Right atrium auricular region (tissue), 2 donors: ENCODE measurements at regions not wholly inside any gene's neighbourhood (a gene's known extent, or its start where the extent isn't known, plus 50 kb on each side); places are given as distances from the start of the nearest gene placed in this dataset.
"Not testable (repeated sequence)": the region's sequence is repeated elsewhere in the genome, so short reads cannot be mapped to it uniquely, and the experiment has no call there.

Source experiments
- DNase-seq: peaks from one replicate; pipeline ENCODE4 v3.0.0-alpha.2; 2019; ENCODE audit warnings: low spot score
- H3K27ac ChIP-seq, 2 donors: fragments of 200-600 bp; sonication (generic); 1 replicate in 1 of 2; 2 replicates in 1 of 2; pipeline ENCODE4 v1.5.1; 2016 to 2019
- H3K27me3 ChIP-seq, 2 donors: fragments of 200-600 bp; sonication (generic); one replicate each; pipeline versions ENCODE4 v1.5.1 to v1.6.0; 2017 to 2019
- H3K36me3 ChIP-seq: fragments of 200-600 bp; sonication (generic); one replicate; pipeline ENCODE4 v1.5.1; 2016
- H3K4me1 ChIP-seq, 2 donors: fragments of 200-600 bp; sonication (generic); one replicate each; pipeline versions ENCODE4 v1.5.1 to v1.6.0; 2017 to 2019
- H3K4me3 ChIP-seq, 2 donors: fragments of 200-600 bp; sonication (generic); 1 replicate in 1 of 2; 2 replicates in 1 of 2; pipeline ENCODE4 v1.5.1; 2017 to 2019; ENCODE audit warnings: mild to moderate bottlenecking in 1 of 2, moderate library complexity in 1 of 2
- H3K9me3 ChIP-seq, 2 donors: fragments of 200-600 bp; sonication (generic); one replicate each; pipeline ENCODE4 v1.5.1; 2019
- TF ChIP-seq, protein P1 (sequence below), 2 donors: fragments of 200-600 bp; sonication (generic); IDR thresholded peaks; one replicate each; pipeline ENCODE4 v1.5.1; 2019; ENCODE audit warnings: antibody characterized with exemption in 2 of 2

DNA sequence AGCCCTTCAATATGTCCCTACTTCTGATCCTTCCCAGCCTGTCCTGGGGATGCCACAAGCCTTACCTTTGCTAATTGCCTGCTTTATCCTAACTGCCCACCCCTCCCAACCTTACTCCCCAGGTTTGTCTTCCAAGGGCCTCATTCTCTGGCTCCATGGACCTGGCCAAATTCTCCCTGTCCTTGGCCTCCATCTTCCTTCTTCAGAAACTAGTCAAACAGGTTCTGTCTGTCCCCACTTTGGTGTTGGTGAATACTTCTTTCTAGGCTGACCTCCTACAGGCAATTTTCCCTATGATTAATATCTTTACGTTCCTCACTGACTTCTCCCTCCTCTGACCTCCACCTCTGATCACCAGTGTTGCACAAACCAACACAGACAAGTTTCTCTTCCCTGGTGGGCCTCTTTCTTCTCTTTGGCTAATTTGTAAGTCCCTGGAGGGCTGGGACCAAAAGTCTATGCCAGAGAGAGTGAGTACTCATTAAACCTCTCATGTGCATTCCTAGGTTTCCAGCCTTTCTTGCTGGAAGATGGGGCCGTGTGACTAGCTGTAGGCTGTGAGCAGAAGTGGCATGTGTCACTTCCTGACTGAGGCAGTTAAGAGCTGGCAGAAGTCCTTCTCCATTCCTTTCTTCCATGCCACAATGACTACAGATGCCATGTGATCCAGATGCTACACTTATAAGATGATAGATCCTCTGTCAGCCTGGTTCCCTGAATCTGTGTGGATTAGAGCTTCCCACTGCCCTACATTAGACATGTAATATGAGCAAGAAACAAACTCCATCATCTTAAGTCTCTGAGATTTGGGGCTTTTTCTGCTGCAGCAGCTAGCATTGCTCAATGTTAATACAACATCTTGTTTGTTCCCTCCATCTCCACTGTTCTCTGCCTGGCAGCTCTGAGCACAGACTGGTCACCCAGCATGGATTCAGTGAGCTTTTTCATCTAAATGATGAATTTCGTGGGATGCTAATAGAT lies 382.7 kb downstream of the RPS24 start:
- peaks cover 0 to 6% of the 10 kb centered on the region in 2 donors for H3K4me1 ChIP-seq
- no peaks in the 10 kb centered on the region for H3K27me3 ChIP-seq
- H3K4me3 ChIP-seq: no peak overlapping the region
- TF ChIP-seq, protein P1, sequence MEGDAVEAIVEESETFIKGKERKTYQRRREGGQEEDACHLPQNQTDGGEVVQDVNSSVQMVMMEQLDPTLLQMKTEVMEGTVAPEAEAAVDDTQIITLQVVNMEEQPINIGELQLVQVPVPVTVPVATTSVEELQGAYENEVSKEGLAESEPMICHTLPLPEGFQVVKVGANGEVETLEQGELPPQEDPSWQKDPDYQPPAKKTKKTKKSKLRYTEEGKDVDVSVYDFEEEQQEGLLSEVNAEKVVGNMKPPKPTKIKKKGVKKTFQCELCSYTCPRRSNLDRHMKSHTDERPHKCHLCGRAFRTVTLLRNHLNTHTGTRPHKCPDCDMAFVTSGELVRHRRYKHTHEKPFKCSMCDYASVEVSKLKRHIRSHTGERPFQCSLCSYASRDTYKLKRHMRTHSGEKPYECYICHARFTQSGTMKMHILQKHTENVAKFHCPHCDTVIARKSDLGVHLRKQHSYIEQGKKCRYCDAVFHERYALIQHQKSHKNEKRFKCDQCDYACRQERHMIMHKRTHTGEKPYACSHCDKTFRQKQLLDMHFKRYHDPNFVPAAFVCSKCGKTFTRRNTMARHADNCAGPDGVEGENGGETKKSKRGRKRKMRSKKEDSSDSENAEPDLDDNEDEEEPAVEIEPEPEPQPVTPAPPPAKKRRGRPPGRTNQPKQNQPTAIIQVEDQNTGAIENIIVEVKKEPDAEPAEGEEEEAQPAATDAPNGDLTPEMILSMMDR (IDR thresholded peaks at IDR 0.05): no peak
- no peak overlapping the region for H3K27ac ChIP-seq
- no peaks in the 10 kb centered on the region for H3K9me3 ChIP-seq
- DNase-seq: peak; percentile 50
- H3K36me3 ChIP-seq: no peaks in the 10 kb centered on the region

DNA sequence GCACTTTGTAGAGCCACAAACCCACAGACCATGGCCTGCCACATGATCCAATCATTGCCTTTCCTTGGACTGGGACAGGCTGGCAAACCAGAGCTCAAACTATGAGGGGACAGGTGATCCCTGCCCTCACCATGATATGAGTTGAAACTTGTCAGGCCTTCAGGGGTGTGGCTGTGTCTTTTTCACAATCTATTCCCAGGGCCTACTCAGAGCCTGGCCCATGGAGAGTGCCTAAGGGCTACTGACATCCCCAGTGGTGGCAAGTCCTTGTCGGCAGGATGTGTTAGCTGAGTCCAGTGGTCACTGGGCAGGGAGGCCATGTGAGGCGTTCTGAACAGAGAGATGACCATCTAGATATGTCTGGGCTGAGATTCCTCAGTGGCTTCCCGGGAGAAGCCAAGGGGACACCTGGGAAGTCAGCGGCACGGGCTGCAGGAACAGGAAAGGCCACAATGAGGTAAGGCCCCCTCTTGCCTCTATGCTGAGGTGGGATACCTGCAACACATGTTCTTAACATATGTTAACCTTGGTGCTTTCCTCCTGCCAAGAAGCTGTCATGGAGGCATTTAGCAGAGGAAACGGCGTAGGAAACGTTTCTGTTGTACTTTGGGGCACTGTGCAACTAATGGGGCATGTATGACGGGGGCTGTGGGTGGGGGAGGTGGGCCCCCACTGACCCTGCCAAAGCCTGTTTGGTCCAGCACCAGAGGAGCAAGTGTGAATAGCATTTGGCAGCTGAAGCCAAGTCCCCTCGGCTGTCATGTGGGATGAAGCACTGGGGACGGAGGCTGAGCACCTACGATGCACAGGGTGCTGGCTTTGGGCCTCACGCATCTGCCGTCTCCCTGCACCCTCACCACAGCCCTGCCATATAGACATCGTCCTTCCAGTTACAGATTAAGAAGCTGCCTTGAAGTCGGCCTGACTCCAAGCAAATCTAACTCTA lies 384.0 kb downstream of the RPS24 start:
- H3K27me3 ChIP-seq: no peaks in the 10 kb centered on the region
- H3K27ac ChIP-seq: no peak overlapping the region
- no peaks in the 10 kb centered on the region for H3K9me3 ChIP-seq
- peaks cover 0 to 6% of the 10 kb centered on the region in 2 donors for H3K4me1 ChIP-seq
- peak; percentile 32 for DNase-seq
- no peaks in the 10 kb centered on the region for H3K36me3 ChIP-seq
- H3K4me3 ChIP-seq: no peak overlapping the region
- TF ChIP-seq, protein P1 (IDR thresholded peaks at IDR 0.05): no peak

DNA sequence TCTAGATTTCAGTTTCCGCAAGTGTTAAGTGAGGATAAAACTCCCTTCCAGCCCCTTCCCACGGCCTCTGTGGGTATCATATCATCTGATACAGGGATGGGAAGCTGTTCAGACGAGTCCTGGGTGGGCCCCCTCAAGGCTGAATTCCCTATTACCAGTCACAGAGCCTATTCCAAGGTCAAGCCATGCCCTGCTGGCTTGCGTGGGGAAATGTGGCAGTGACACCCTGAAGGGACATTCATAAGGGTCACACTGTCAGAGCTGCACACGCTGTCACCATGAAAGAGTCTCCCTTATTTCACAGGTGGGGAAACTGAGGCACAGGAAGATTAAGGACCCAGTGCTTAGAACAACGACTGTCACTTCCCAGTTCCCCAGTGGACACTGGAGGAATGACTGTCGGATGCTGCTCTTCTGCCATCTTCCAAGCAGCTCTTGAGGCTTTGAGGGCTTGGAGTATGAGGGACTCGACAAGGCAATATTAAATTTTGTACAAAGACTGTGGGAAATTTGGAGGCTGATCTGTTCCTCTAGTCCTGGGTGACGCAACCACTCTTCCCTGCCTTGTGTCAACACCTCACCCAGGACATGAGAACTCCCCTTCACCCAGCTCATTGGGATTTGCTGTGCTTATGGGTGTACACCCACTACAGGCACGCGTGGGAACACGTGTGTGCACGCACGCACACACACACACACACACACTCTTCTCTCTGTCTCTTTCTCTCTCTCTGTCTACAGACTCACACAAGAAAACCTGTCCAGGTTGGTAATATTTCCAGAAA lies 386.0 kb downstream of the RPS24 start:
- no peak overlapping the region for H3K27ac ChIP-seq
- H3K4me3 ChIP-seq: no peak overlapping the region
- H3K9me3 ChIP-seq: peaks cover 0 to 1% of the 10 kb centered on the region in 2 donors
- no peaks in the 10 kb centered on the region for H3K4me1 ChIP-seq
- TF ChIP-seq, protein P1 (IDR thresholded peaks at IDR 0.05): no peak
- H3K27me3 ChIP-seq: no peaks in the 10 kb centered on the region
- peak; percentile 42 for DNase-seq
- no peaks in the 10 kb centered on the region for H3K36me3 ChIP-seq

DNA sequence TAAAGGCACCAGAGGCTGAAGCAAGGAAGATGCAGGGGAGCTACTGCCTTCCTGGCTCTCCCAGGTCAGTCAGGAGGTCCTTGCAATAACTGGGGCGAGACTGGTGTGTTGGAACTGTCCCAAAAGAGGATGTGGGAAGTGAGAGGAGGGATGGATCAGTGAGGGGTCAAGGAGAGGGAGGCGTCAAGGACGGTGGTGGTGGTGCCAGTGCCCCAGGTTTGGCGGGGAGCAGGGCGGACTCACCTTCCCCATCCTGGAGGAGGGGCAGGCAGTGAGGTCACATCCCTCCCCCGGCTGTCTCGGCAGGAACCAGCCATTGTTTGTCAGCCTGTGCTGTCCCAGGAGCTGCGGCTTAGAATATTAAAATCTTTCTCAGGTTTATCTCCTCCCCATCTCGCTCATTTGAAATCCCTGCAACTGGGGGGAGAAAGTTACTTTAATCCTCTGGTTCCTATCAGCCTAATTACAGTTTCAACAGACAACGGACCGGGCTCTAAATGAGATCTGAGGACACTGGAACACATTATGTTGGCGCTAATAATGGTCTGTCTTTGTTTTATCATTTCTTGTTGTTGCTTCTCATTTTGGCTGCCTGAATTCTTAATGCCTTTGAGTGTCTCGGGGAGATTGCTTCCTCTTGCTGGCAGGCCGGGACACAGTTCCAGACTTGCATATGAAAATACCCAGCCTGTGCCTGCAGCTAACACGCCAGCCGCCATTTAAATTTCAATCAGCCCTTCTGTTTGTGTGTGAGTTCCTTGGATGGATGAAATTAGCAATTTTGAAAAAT lies 387.5 kb downstream of the RPS24 start:
- H3K27ac ChIP-seq: no peak overlapping the region
- H3K36me3 ChIP-seq: no peaks in the 10 kb centered on the region
- H3K27me3 ChIP-seq: no peaks in the 10 kb centered on the region
- TF ChIP-seq, protein P1 (IDR thresholded peaks at IDR 0.05): no peak
- no peaks in the 10 kb centered on the region for H3K4me1 ChIP-seq
- DNase-seq: no peak
- peaks cover 0 to 15% of the 10 kb centered on the region in 2 donors for H3K9me3 ChIP-seq
- H3K4me3 ChIP-seq: no peak overlapping the region

DNA sequence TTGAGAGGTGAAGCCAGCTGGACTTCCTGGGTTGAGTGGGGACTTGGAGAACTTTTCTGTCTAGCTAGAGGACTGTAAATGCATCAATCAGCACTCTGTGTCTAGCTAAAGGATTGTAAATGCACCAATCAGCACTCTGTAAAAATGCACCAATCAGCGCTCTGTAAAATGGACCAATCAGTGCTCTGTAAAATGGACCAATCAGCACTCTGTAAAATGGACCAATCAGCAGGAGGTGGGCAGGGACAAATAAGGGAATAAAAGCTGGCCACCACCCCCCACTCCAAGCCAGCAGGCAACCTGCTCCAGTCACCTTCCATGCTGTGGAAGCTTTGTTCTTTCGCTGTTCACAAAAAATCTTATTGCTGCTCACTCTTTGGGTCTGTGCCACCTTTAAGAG lies 390.4 kb downstream of the RPS24 start:
- not testable (repeated sequence) for DNase-seq, H3K4me1 ChIP-seq, H3K4me3 ChIP-seq, H3K36me3 ChIP-seq, H3K27ac ChIP-seq, H3K27me3 ChIP-seq
- peaks cover 0 to 17% of the 10 kb centered on the region in 2 donors for H3K9me3 ChIP-seq
